ENCODE measurements at regions not wholly inside any gene's neighbourhood (a gene's known extent, or its start where the extent isn't known, plus 50 kb on each side); places are given as distances from the start of the nearest gene placed in this dataset.

DNA sequence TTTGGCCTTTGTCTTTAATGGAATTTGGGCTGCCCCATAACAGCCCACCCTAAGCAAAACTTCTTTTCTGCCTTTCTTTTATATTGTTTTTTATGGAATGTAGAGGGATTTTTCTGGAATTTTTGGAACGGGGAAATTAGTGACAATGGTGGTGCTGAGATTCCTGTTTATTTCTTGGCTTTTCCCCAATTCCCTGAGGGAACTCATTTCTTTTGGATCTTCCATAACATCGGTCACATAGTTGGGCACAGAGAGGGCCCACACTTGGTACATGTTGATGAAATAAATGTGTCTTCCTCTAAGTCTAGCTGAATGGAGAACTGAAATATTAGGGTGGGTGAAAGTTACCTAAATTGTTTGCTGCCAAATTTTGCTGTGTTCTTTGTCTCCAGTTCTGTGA lies 191.6 kb upstream of the TNP1 start:
- Histone ChIP-seq H3K36me3 (ENCODE audit: control insufficient read depth, insufficient read depth, low read length) (no peaks in the 10 kb centered on the region), H3K9me3 (ENCODE audit: control insufficient read depth, low read length) (no peaks in the 10 kb centered on the region), H3K27me3 (replicated peaks; ENCODE audit: control insufficient read depth, insufficient read depth, low read length, poor library complexity, severe bottlenecking) (no peaks in the 10 kb centered on the region), H3K4me3 (ENCODE audit: insufficient read depth, low read depth, low read length, poor library complexity, severe bottlenecking) (no peak overlapping the region), H3K27ac (ENCODE audit: insufficient read depth, low read length, poor library complexity, severe bottlenecking) (no peak overlapping the region), H3K4me1 (ENCODE audit: control insufficient read depth, insufficient read depth, low read length, poor library complexity, severe bottlenecking) (no peaks in the 10 kb centered on the region)
- DNase-seq, result no peak

DNA sequence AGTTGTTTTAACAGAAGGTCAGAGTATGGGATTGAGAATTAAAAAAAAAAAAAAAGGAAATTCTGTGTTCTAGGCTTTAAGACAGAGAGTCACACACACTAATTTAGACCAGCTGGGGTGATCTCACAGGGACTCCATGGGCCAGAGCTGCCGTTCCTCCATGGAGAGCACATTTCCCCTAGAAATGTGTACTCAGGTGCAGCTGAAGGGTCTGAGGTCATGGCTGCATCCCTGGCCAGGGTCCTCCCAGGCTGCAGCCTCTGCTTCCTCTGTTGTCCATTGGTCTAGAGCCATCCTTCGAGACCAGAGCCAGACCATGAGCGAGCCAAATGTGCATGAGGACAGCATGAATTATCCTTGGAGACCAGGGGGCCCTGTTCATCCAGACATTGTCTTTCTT lies 190.1 kb upstream of the TNP1 start:
- Histone ChIP-seq H3K27ac (ENCODE audit: insufficient read depth, low read length, poor library complexity, severe bottlenecking) (no peak overlapping the region), H3K36me3 (ENCODE audit: control insufficient read depth, insufficient read depth, low read length) (no peaks in the 10 kb centered on the region), H3K9me3 (ENCODE audit: control insufficient read depth, low read length) (no peaks in the 10 kb centered on the region), H3K4me3 (ENCODE audit: insufficient read depth, low read depth, low read length, poor library complexity, severe bottlenecking) (no peak overlapping the region), H3K4me1 (ENCODE audit: control insufficient read depth, insufficient read depth, low read length, poor library complexity, severe bottlenecking) (no peaks in the 10 kb centered on the region), H3K27me3 (replicated peaks; ENCODE audit: control insufficient read depth, insufficient read depth, low read length, poor library complexity, severe bottlenecking) (no peaks in the 10 kb centered on the region)
- no peak for DNase-seq

DNA sequence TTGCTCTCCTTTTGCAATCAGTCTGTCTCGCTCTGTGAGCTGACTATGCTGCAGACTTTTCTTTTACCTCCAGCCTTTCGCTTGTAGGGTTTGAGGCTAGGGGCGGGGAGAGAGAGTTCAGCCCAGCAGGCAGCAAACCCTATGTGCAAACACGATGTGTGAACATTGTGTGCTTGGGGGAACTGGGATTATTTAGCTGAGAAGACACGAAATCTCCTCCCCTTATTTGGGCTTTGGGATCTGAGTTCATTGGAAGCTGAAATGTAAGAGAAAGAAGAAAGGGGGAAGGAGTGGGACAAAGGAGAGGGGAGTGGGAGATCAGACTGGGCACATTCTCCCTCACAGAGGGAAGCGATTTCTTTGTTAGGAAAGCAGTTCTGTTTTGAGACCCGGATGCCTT lies 189.6 kb upstream of the TNP1 start:
- no peaks in the 10 kb centered on the region for H3K36me3 ChIP-seq (ENCODE audit: control insufficient read depth, insufficient read depth, low read length)
- no peak overlapping the region for H3K27ac ChIP-seq (ENCODE audit: insufficient read depth, low read length, poor library complexity, severe bottlenecking)
- no peak overlapping the region for H3K4me3 ChIP-seq (ENCODE audit: insufficient read depth, low read depth, low read length, poor library complexity, severe bottlenecking)
- no peaks in the 10 kb centered on the region for H3K27me3 ChIP-seq (replicated peaks; ENCODE audit: control insufficient read depth, insufficient read depth, low read length, poor library complexity, severe bottlenecking)
- DNase-seq, result no peak
- no peaks in the 10 kb centered on the region for H3K4me1 ChIP-seq (ENCODE audit: control insufficient read depth, insufficient read depth, low read length, poor library complexity, severe bottlenecking)
- H3K9me3 ChIP-seq (ENCODE audit: control insufficient read depth, low read length), result no peaks in the 10 kb centered on the region

DNA sequence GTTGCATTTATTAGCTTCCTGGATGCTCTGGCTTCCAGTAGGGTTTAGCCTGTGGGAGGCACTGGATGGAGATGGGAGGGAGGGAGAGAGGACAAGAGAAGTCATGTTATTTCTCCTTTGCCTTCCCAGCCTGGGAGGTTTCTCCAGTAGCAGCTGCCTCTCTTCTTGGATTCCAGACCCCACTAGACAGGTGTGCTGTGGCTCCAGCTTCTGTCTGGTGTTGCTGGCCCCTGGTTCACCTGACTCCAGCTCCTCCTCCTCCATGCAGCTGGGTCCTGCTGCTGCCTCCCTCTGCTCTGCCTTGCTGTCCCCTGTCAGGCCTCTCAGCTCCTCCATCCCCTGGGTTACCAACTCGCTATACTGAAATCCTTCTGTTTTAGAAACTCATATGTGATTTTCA lies 188.9 kb upstream of the TNP1 start:
- Histone ChIP-seq H3K4me1 (ENCODE audit: control insufficient read depth, insufficient read depth, low read length, poor library complexity, severe bottlenecking) (no peaks in the 10 kb centered on the region), H3K27ac (ENCODE audit: insufficient read depth, low read length, poor library complexity, severe bottlenecking) (no peak overlapping the region), H3K36me3 (ENCODE audit: control insufficient read depth, insufficient read depth, low read length) (no peaks in the 10 kb centered on the region), H3K9me3 (ENCODE audit: control insufficient read depth, low read length) (no peaks in the 10 kb centered on the region), H3K4me3 (ENCODE audit: insufficient read depth, low read depth, low read length, poor library complexity, severe bottlenecking) (no peak overlapping the region), H3K27me3 (replicated peaks; ENCODE audit: control insufficient read depth, insufficient read depth, low read length, poor library complexity, severe bottlenecking) (no peaks in the 10 kb centered on the region)
- DNase-seq, result no peak

DNA sequence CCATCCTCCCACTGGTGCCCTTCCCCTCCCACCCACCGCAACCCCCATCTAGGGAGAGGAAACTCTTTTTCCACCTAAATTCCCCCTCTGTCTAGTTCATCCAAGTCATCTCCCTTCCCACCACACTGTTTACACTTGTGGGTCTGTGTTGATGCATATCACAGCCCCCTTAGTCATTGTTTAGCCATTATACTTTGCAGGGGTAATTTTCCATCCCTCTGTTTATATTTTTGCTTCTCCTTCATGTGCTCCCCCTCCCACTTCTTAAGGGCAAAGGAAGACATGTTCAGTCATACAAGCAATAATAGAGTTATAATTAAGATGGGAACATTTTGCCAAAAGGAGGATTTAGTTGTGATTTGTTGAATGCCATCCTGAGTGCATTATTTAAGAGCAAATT lies 187.8 kb upstream of the TNP1 start:
- Histone ChIP-seq H3K4me1 (ENCODE audit: control insufficient read depth, insufficient read depth, low read length, poor library complexity, severe bottlenecking) (no peaks in the 10 kb centered on the region), H3K9me3 (ENCODE audit: control insufficient read depth, low read length) (no peaks in the 10 kb centered on the region), H3K36me3 (ENCODE audit: control insufficient read depth, insufficient read depth, low read length) (no peaks in the 10 kb centered on the region), H3K27me3 (replicated peaks; ENCODE audit: control insufficient read depth, insufficient read depth, low read length, poor library complexity, severe bottlenecking) (no peaks in the 10 kb centered on the region), H3K4me3 (ENCODE audit: insufficient read depth, low read depth, low read length, poor library complexity, severe bottlenecking) (no peak overlapping the region), H3K27ac (ENCODE audit: insufficient read depth, low read length, poor library complexity, severe bottlenecking) (no peak overlapping the region)
- no peak for DNase-seq

DNA sequence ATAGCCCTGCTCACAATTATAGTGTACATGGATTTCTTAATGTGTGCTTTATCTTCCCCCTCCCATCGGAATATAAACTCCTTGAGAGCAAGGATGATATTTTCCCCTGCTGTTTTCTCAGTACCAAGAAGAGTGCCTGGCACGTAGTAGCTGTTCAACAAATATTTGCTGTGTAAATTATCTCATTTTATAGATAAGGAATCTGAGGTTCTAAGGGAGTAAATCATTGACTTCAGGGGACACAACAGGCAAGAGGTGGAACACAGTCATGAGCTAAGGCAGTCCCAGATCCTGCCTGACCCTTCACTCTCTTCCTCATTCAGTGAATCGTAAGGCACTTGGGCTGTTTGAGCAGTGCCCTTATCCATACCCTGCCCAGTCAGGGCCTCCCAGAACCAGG lies 187.3 kb upstream of the TNP1 start:
- Histone ChIP-seq H3K27ac (ENCODE audit: insufficient read depth, low read length, poor library complexity, severe bottlenecking) (no peak overlapping the region), H3K9me3 (ENCODE audit: control insufficient read depth, low read length) (no peaks in the 10 kb centered on the region)
- DNase-seq, result no peak

DNA sequence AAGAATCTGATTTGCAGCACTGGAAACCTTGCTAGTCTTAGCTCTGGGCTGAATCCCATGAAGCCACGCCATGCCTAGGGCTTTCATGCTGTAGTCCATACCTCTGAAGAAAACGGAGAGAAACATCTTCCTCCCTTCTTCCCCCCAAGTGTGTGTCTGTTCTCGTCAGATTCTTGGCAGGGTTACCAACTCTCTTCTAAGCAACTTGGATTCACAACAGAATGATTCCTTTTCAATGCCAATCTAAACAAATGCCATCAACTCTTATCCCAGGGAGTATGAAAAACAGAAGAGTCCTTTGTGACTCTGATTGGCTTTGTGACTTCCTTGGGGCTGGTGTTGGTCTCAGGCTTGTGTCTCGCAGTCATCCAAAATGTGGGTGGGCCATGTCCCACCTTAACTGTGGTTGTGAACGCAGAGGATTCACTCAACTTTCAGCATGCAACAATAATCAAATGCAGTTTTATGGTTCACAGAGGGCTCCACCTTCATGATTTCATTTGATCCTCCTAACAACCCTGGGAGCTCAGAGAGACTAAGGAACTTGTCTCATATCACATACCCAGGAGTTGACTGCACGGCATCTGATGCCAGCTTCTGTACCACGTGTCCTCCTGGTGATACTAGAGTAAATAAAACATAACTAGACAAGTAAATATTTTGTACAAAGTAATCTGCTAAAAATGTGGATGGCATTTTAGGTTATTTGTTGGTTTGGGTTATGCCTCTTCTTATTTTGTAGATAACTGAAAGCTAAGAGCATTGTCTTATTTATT lies 186.0 kb upstream of the TNP1 start:
- Histone ChIP-seq H3K27me3 (replicated peaks; ENCODE audit: control insufficient read depth, insufficient read depth, low read length, poor library complexity, severe bottlenecking) (no peaks in the 10 kb centered on the region), H3K36me3 (ENCODE audit: control insufficient read depth, insufficient read depth, low read length) (no peaks in the 10 kb centered on the region), H3K27ac (ENCODE audit: insufficient read depth, low read length, poor library complexity, severe bottlenecking) (no peak overlapping the region), H3K4me3 (ENCODE audit: insufficient read depth, low read depth, low read length, poor library complexity, severe bottlenecking) (no peak overlapping the region), H3K4me1 (ENCODE audit: control insufficient read depth, insufficient read depth, low read length, poor library complexity, severe bottlenecking) (no peaks in the 10 kb centered on the region), H3K9me3 (ENCODE audit: control insufficient read depth, low read length) (no peaks in the 10 kb centered on the region)
- no peak for DNase-seq

More for the DNA sequence above, 187.3 kb upstream of the TNP1 start:
- no peak overlapping the region for H3K4me3 ChIP-seq (ENCODE audit: insufficient read depth, low read depth, low read length, poor library complexity, severe bottlenecking)
- no peaks in the 10 kb centered on the region for H3K36me3 ChIP-seq (ENCODE audit: control insufficient read depth, insufficient read depth, low read length)
- no peaks in the 10 kb centered on the region for H3K27me3 ChIP-seq (replicated peaks; ENCODE audit: control insufficient read depth, insufficient read depth, low read length, poor library complexity, severe bottlenecking)
- no peaks in the 10 kb centered on the region for H3K4me1 ChIP-seq (ENCODE audit: control insufficient read depth, insufficient read depth, low read length, poor library complexity, severe bottlenecking)

DNA sequence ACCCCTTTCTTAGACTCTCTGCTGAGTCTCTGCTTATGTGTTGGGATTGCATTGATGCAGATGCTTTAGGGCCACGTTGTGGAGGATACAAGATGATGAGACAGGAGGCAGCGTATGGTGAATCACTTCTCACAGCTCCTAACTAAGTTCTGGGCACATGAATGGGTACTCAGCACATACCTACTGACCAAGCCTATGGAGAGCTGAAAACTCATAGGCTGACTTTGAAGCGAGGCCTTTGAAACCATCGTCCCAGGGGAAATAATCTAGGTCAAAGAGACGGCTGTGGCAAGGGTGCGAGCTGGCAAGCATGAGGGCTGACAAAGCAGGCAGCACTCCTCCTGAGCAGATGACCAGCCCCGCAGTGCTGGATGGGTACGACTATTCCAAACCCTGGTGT lies 180.2 kb upstream of the TNP1 start:
- Histone ChIP-seq H3K4me1 (ENCODE audit: control insufficient read depth, insufficient read depth, low read length, poor library complexity, severe bottlenecking) (no peaks in the 10 kb centered on the region), H3K4me3 (ENCODE audit: insufficient read depth, low read depth, low read length, poor library complexity, severe bottlenecking) (no peak overlapping the region), H3K36me3 (ENCODE audit: control insufficient read depth, insufficient read depth, low read length) (no peaks in the 10 kb centered on the region), H3K27ac (ENCODE audit: insufficient read depth, low read length, poor library complexity, severe bottlenecking) (no peak overlapping the region), H3K27me3 (replicated peaks; ENCODE audit: control insufficient read depth, insufficient read depth, low read length, poor library complexity, severe bottlenecking) (no peaks in the 10 kb centered on the region), H3K9me3 (ENCODE audit: control insufficient read depth, low read length) (no peaks in the 10 kb centered on the region)
- DNase-seq, result no peak

DNA sequence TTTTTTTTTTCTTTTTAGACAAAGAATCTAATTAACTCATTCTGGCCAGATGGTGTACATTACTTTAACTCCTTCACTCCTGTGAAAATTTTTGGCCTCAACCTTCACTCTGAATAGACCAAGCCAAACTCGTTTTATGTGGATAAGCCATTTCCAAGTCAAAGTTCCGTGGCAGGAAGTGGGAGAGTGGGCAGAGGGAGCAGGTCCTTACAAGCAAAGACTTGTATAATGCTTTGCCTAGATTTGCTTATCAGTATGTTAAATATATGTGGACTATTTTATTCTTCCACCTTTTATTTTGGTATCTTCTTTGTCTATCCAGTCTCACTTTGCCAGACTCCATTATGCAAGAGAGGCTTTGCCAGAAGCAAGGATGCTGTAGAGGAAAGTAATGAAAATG lies 178.1 kb upstream of the TNP1 start:
- H3K27me3 ChIP-seq (replicated peaks; ENCODE audit: control insufficient read depth, insufficient read depth, low read length, poor library complexity, severe bottlenecking), result no peaks in the 10 kb centered on the region
- H3K4me3 ChIP-seq (ENCODE audit: insufficient read depth, low read depth, low read length, poor library complexity, severe bottlenecking), result no peak overlapping the region
- H3K4me1 ChIP-seq (ENCODE audit: control insufficient read depth, insufficient read depth, low read length, poor library complexity, severe bottlenecking), result no peaks in the 10 kb centered on the region
- no peak for DNase-seq
- no peaks in the 10 kb centered on the region for H3K9me3 ChIP-seq (ENCODE audit: control insufficient read depth, low read length)
- no peaks in the 10 kb centered on the region for H3K36me3 ChIP-seq (ENCODE audit: control insufficient read depth, insufficient read depth, low read length)
- H3K27ac ChIP-seq (ENCODE audit: insufficient read depth, low read length, poor library complexity, severe bottlenecking), result no peak overlapping the region

DNA sequence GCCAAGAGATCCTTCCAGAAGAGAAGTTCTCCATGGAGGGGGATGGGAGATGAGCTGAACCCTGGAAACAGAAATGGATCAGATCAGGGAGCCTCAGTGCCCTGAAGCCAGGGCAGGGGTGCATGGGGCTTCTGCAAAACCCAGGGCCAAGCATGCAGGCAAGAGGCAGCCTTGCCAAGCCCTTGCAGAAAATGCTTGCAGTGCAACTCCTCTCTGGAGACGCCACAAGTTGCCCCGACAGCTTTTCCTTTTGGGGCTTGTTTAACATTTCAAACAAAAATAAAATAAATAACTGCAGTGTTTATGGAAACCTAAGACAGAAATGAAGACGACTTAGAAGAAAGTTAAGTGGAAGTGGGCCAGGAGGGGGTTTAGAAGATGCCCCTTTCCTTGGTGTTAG lies 177.5 kb upstream of the TNP1 start:
- no peak for DNase-seq
- no peak overlapping the region for H3K27ac ChIP-seq (ENCODE audit: insufficient read depth, low read length, poor library complexity, severe bottlenecking)
- H3K9me3 ChIP-seq (ENCODE audit: control insufficient read depth, low read length), result no peaks in the 10 kb centered on the region
- H3K4me3 ChIP-seq (ENCODE audit: insufficient read depth, low read depth, low read length, poor library complexity, severe bottlenecking), result no peak overlapping the region
- no peaks in the 10 kb centered on the region for H3K27me3 ChIP-seq (replicated peaks; ENCODE audit: control insufficient read depth, insufficient read depth, low read length, poor library complexity, severe bottlenecking)
- H3K36me3 ChIP-seq (ENCODE audit: control insufficient read depth, insufficient read depth, low read length), result no peaks in the 10 kb centered on the region
- H3K4me1 ChIP-seq (ENCODE audit: control insufficient read depth, insufficient read depth, low read length, poor library complexity, severe bottlenecking), result no peaks in the 10 kb centered on the region
